Nephron (organoid): ENCODE measurements at regions not wholly inside any gene's neighbourhood (a gene's known extent, or its start where the extent isn't known, plus 50 kb on each side); places are given as distances from the start of the nearest gene placed in this dataset.
"Not testable (repeated sequence)": the region's sequence is repeated elsewhere in the genome, so short reads cannot be mapped to it uniquely, and the experiment has no call there.

Experiments used
- H3K27ac Mint-ChIP-seq, 3 experiments: 2 replicates each; pipeline ENCODE4 v1.8.0; 2020; ENCODE audit warnings: mixed read lengths in 3 of 3, mild to moderate bottlenecking in 2 of 3, moderate library complexity in 1 of 3
- H3K27me3 Mint-ChIP-seq: 2 replicates; pipeline ENCODE4 v1.8.0; 2021; ENCODE audit warnings: low read depth, mild to moderate bottlenecking, moderate library complexity, mixed read lengths
- H3K36me3 Mint-ChIP-seq: 2 replicates; pipeline ENCODE4 v1.8.0; 2020; ENCODE audit warnings: low read depth, mixed read lengths
- H3K4me1 Mint-ChIP-seq: 2 replicates; pipeline ENCODE4 v1.8.0; 2020; ENCODE audit warnings: mixed read lengths
- H3K4me3 Mint-ChIP-seq, 3 experiments: 2 replicates each; pipeline ENCODE4 v1.8.0; 2020; ENCODE audit warnings: mild to moderate bottlenecking in 3 of 3, mixed read lengths in 3 of 3, moderate library complexity in 2 of 3
- H3K9me3 Mint-ChIP-seq: 2 replicates; pipeline ENCODE4 v1.8.0; 2020; ENCODE audit warnings: mixed read lengths
- CTCF ChIP-seq, 3 experiments: fragments of 200-600 bp; sonication (generic); IDR thresholded peaks; one replicate each; pipeline ENCODE4 v1.5.0; 2021; ENCODE audit warnings: antibody characterized with exemption in 3 of 3; ENCODE audit not compliant: unreplicated experiment in 3 of 3

- H3K9me3 Mint-ChIP-seq, result peaks cover 7% of the 10 kb centered on the region
- H3K36me3 Mint-ChIP-seq, result no peaks in the 10 kb centered on the region
- no peak overlapping the region for H3K4me3 Mint-ChIP-seq
- TF ChIP-seq CTCF (IDR thresholded peaks at IDR 0.05; ENCODE audit: unreplicated experiment in 3 of 3), result no peak
- peaks cover 3% of the 10 kb centered on the region for H3K4me1 Mint-ChIP-seq
- H3K27ac Mint-ChIP-seq, result no peak overlapping the region
- no peaks in the 10 kb centered on the region for H3K27me3 Mint-ChIP-seq
Measured at GRCh38 chr6:73989428-73989827, 293.4 kb downstream of the CD109 start.

- no peak overlapping the region for H3K27ac Mint-ChIP-seq
- H3K9me3 Mint-ChIP-seq, result peaks cover 24% of the 10 kb centered on the region
- H3K4me1 Mint-ChIP-seq, result peaks cover 7% of the 10 kb centered on the region
- TF ChIP-seq CTCF (IDR thresholded peaks at IDR 0.05; ENCODE audit: unreplicated experiment in 3 of 3), result no peak
- no peaks in the 10 kb centered on the region for H3K27me3 Mint-ChIP-seq
- no peaks in the 10 kb centered on the region for H3K36me3 Mint-ChIP-seq
- H3K4me3 Mint-ChIP-seq, result no peak overlapping the region
Measured at GRCh38 chr6:73985891-73986290, 289.9 kb downstream of the CD109 start.

- Mint-ChIP-seq H3K4me3 (no peak overlapping the region), H3K27ac (no peak overlapping the region), H3K4me1 (peaks cover 7% of the 10 kb centered on the region), H3K36me3 (no peaks in the 10 kb centered on the region), H3K27me3 (no peaks in the 10 kb centered on the region), H3K9me3 (peaks cover 22% of the 10 kb centered on the region)
- no peak for TF ChIP-seq CTCF (IDR thresholded peaks at IDR 0.05; ENCODE audit: unreplicated experiment in 3 of 3)
Measured at GRCh38 chr6:73984571-73985210, 288.7 kb downstream of the CD109 start.

GRCh38 chr6:73983367-73983766 is 287.4 kb downstream of the CD109 start:
- no peak for TF ChIP-seq CTCF (IDR thresholded peaks at IDR 0.05; ENCODE audit: unreplicated experiment in 3 of 3)
- H3K4me1 Mint-ChIP-seq, result peaks cover 7% of the 10 kb centered on the region
- H3K27ac Mint-ChIP-seq, result no peak overlapping the region
- no peaks in the 10 kb centered on the region for H3K27me3 Mint-ChIP-seq
- peaks cover 18% of the 10 kb centered on the region for H3K9me3 Mint-ChIP-seq
- no peak overlapping the region for H3K4me3 Mint-ChIP-seq
- no peaks in the 10 kb centered on the region for H3K36me3 Mint-ChIP-seq

GRCh38 chr6:73980096-73980495 is 284.1 kb downstream of the CD109 start:
- H3K36me3 Mint-ChIP-seq, result no peaks in the 10 kb centered on the region
- H3K4me3 Mint-ChIP-seq, result no peak overlapping the region
- H3K27me3 Mint-ChIP-seq, result no peaks in the 10 kb centered on the region
- H3K9me3 Mint-ChIP-seq, result peaks cover 34% of the 10 kb centered on the region
- H3K27ac Mint-ChIP-seq, result no peak overlapping the region
- peaks cover 7% of the 10 kb centered on the region for H3K4me1 Mint-ChIP-seq
- TF ChIP-seq CTCF (IDR thresholded peaks at IDR 0.05; ENCODE audit: unreplicated experiment in 3 of 3), result no peak

- no peak overlapping the region for H3K27ac Mint-ChIP-seq
- H3K36me3 Mint-ChIP-seq, result no peaks in the 10 kb centered on the region
- H3K27me3 Mint-ChIP-seq, result no peaks in the 10 kb centered on the region
- H3K4me1 Mint-ChIP-seq, result no peaks in the 10 kb centered on the region
- H3K4me3 Mint-ChIP-seq, result no peak overlapping the region
- H3K9me3 Mint-ChIP-seq, result peaks cover 30% of the 10 kb centered on the region
- TF ChIP-seq CTCF (IDR thresholded peaks at IDR 0.05; ENCODE audit: unreplicated experiment in 3 of 3), result no peak
Measured at GRCh38 chr6:73978330-73978729, 282.3 kb downstream of the CD109 start.

GRCh38 chr6:73972518-73972917 is 276.5 kb downstream of the CD109 start:
- not testable (repeated sequence) for H3K4me3 Mint-ChIP-seq, H3K36me3 Mint-ChIP-seq, H3K27ac Mint-ChIP-seq, H3K27me3 Mint-ChIP-seq
- peaks cover 31% of the 10 kb centered on the region for H3K4me1 Mint-ChIP-seq
- peaks cover 20% of the 10 kb centered on the region for H3K9me3 Mint-ChIP-seq
